HG02938 (cell line): ENCODE measurements at regions not wholly inside any gene's neighbourhood (a gene's known extent, or its start where the extent isn't known, plus 50 kb on each side); places are given as distances from the start of the nearest gene placed in this dataset.

Experiments used
- ATAC-seq: cut with Tn5 transposase; IDR thresholded peaks from one replicate; pipeline ENCODE4 v1.9.1; 2021; ENCODE audit warnings: mild to moderate bottlenecking, moderate library complexity; ENCODE audit not compliant: unreplicated experiment

DNA sequence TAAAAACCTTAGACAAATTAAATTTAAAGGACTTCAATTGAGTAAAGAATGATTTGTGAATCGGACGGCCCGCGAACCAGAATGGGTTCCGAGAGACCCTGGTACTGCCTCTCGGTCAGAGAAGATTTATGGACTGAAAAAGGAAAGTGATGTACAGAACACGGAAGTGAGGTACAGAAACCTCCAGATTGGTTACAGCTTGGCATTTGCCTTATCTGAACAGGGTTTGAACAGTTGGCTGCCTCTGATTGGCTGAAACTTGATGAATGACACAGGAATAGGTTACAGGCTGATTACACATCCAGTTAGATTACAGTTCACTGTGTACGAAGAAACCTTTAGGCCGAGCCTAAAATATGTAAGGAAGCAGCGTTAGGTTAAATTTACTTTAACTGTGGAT lies 156.5 kb upstream of the EGFLAM start:
- ATAC-seq, result no peak

DNA sequence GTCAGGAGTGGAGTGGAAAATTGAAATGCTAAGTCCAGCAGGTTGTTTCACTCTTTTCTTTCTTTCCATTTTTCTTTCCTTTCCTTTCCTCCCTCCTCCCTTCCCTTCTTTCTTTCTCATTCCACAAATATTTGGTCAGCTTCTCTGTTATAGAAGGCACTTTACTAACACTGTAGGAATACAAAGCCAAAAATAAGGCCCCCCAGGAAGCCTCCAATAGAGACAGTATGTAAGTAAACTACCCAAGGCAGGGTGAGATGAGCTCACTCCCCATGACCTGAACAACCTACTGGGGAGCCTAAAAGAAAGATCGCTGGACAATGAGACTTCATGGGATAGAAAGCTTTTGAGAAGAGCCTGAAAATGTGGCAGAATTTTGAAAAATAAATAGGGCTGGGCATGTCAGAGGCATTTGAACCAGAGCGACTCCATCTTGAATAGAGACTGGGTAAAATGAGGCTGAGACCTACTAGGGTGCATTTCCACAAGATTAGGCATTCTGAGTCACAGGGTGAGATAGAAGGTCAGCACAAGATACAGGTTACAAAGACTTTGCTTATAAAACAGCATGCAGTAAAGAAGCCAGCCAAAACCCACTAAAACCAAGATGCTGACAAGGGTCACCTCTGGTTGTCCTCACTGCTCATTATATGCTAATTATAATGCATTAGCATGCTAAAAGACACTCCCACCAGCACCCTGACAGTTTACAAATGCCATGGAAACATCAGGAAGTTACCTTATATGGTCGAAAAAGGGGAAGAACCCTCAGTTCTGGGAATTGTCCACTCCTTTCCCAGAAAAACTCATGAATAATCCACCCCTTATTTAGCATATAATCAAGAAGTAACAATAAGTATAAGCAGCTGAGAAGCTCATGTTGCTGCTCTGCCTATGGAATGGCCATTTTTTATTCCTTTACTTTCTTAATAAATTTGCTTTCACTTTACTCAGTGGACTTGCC lies 158.9 kb upstream of the EGFLAM start:
- ATAC-seq, result no peak

DNA sequence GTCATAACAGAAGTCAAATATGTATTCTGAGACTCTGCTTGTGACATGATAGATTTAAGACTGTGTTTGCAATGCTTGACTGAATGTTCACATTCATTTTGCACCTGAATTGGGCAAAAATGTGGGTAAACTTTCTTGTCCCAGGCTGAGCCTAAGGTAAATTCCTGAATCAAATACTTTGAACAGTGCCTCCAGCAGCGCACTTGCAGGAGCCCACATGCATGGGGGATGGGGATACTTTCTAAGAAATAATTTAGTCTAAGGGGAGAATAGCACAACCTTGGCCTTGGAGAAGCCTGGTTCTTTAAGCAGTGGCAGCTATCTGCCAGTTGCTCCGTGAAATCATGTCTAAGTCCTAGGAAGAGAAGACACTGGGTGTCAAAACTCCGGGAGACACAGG lies 163.5 kb upstream of the EGFLAM start:
- ATAC-seq, result no peak

DNA sequence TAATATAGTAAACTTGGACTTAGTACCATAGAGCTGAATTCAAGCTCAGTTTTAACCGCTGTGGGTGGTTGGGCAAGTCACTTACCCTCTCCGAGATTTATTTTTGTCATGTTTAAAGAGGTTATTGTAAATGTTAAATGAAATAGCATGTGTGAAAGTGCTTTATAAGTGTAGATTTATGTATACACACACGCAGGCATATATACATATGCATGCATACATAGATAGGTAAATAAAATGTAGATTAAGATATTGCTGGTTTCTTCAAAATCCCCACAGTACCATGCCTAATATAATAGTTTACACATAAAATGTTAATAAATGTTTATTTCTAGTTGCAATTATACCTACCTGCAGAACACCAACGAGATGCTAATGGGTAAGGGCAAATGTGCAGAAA lies 164.5 kb upstream of the EGFLAM start:
- no peak for ATAC-seq

DNA sequence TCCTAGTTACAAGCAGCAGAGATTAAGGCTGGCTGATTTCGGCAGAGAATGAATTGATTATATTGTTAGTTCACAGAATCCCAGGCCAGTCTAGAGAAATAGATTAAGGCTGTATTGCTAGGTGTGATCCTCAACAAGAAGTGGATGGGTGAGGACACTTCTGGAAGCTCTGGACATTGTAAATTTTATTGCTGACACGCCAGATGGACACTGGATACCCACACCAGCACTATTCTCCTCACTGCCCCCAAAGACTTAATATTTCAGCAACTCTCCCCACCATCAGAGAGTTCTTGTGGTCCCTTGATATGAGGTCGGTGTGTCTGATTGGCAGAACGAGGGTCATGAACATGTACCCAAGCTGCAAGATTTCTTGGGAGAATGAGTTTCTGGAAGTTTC lies 171.6 kb upstream of the EGFLAM start:
- no peak for ATAC-seq

DNA sequence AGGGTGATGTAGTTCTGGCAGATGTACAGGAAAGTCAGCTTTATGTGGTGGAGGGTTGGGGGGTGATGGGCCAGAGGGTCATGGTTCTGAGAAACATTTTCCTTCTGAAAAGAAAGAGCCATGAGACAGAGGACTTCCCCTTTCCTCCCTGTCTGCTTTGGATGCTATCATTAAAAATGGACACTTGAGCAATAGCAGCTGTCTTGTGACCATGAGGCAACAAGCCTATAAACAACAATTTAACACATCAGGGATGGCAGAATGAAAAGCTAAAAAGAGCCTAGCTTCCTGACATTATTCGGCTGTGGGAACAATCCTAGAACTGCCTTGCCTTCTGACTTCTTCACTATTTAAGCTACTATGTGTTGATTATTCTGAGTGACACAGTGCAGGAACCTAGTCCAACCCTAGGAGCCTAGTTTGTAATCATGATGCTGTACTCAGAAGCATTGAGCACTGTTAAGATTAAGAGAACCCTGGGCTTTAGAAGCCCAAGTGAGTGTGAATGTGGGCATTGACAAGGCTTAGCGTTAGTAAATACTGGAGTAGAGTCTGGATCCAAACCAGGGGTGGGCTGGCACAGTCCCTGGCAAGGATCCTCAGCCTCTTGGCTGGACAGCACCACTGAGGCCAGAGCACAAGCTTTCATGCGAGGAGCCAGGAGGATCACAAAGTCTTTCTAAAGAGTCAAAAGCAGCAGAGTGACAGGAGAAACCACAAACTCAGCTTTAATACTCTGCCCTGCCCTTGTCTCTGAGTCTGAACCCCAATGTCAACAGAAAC lies 178.5 kb upstream of the EGFLAM start:
- ATAC-seq, result no peak

DNA sequence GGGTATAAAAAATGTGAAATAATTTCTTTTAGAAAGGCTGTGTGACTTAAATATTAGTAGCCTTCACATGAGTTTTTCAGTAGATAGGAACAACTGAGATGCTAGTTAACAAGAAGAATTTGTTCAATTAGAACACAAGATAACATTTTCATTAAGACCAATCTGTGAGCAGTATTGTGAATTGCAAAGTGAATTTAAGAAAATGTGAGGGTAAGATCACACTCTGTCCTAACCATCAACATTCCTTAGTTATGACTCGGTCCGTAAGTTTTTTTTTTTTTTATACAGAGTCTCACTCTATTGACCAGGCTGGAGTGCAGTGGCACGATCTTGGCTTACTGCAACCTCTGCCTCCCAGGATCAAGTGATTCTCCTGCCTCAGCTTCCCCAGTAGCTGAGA lies 180.2 kb upstream of the EGFLAM start:
- ATAC-seq, result no peak

DNA sequence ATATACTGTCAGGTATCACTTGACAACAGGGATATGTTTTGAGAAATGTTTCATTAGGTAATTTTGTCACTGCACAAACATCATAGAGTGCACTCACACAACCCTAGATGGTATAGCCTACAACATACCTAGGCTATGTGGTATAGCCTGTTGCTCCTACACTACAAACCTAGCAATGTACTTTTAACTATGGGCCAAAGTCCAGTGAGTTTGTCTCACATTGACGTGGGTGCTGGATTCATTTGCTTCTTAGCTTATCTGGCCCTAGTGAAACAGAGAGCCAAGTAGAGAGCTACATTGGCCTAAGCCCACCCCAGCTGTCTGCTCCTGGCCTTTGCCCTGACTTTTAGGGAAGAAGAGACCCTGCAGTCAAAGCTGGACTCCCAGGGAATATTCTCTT lies 180.7 kb upstream of the EGFLAM start:
- no peak for ATAC-seq

DNA sequence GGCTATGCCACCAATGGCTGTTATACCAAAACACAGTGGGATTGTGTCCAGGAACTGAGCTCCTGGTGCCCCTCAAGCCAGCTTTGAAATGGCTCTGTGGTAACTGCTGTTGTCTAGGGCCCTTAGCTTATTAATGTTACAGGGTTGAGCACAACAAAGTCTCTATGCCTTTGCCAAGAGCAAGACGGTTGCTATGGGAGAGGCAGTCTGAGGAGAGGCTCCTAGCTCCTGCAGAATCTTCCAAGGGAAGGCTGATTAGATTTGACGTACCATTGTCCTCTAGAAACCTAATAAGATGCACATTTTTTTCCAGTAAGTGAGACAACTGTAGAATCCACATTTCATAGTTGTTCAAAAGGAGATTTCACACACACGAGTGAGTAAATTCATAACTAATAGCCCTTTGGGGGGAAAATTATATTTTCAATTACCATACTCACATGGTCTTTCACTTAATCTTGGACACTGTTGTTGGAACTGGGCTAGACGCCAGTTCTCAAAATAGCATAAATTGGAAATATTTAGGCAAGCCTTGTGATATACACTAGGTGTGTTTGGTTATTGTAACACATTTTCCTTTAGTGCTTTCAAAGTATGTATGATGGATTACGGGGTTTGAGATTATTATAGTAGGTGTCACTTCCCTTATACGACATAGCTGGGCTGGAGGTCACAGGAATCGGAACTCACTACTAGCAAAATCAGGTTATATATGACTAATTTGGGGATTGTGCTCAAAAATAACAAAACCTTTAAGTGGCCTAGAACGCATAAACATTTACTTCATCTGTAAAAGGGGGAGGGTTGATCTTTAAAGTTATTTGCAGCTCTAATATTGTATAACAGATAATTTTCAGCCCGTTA lies 186.3 kb upstream of the EGFLAM start:
- no peak for ATAC-seq

DNA sequence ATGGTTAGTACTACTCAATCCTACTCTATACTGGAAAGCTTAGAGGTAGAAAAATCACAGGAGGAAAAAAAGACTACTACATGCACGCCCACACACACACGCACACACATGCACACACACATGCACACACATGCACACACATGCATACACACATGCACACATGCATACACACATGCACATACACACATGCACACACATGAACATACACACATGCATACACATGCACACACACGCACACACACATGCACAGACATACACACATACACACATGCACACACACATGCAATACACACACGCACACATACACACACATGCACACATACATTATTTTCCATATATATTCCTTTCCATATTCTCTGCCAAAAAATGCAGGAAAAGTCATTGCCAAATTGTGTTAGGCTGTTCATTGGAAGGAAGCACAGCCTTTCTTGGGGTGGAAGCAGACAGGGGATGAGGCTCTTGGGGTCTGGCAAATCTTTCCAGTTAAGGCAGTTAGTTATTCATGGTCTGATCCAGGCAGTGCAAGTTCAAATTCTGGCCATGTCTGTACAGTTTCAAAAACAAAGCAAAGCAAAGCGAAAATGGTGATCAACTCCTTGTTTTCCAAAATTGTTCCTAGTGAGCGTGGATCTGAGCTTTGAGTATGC lies 187.9 kb upstream of the EGFLAM start:
- ATAC-seq, result no peak

DNA sequence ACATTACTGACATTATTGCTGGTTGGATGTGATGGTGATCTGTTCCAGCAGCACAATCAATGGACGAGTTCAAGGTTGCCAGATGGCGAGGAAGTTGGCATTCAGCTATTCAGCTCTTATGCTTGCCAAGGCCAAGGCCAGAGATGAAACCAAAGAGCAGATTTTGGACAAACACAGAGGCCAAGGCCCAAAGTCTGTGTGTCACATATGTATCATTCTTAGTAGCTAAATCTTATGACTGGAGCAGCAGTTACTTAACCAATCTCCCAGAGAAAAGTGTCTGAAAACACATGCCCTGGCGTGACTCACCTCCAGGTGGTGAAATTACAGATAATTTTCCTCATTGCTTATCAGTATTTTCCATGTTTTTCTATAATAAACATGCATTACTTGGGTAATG lies 189.0 kb upstream of the EGFLAM start:
- ATAC-seq, result no peak

DNA sequence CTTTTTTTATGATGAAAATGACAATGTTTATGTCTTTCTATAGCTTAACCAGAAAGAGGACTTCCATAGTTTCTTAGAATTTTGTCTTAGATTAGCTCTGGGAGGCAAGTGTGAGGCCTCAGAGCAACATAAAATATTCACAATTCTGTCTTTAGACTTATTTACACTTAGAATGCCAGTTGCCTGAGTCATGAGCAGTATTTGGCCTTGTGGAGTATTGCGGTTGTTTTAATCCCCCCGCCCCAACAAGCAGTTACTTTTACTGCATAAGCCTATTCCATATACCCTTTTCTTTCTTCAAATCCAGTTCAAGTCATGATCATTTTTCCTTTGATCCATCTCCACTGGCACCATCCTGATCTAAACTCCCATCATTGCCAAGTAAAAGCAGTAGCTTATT lies 198.0 kb upstream of the EGFLAM start:
- ATAC-seq, result no peak

DNA sequence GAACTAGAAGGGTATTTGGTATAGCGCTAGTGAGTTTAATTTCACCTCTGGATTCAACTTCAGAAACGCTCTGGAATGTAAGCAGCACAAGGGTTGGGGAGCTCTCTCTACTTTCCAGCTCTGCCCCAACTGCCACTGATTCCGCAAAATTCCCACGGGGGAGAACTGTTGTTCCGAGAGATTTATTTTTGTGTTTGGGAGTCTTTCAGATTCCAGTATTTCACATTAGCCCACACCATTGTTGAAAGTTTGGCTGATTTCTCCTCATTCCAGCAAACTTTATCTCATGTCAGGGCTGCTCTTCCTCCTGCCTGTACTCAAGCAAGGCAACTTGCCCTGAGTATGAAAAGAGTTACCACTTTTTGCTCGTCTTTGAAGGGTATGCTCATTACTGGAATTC lies 198.5 kb upstream of the EGFLAM start:
- ATAC-seq, result no peak

DNA sequence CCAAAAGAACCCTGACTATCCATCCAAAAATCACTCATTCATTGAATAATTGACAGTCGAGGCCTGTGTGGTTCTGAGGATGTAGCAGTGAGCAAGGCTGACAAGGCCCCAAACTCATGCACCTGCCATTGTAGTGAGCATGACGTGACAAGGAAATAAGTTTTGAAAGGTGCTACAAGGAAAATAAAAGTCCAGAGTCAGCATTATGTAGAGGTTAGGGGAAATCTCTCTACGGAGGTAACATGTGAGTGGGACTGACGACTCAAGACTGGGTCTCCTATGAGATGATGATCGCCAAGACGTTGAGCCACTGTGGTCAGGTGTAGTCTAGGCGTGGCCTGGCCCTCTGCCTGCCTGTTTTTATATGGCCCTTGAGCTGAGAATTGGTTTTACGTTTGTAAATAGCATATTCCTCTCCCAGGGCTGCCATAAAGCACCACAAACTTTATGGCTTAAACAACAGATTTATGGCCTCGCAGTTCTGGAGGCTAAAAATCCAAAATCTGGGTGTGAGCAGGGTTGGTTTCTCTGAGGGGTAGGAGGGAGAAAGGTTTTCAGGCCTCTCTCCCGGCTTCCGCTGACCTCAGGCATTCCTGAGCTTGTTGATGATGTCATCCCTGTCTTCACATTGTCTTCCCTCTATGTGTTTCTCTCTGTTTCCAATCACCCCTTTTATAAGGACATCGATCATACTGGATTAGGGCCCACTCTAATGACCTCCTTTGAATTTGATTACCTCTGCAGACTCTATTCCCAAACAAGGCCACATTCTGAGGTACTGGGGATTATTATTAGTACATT lies 206.4 kb upstream of the EGFLAM start:
- no peak for ATAC-seq

DNA sequence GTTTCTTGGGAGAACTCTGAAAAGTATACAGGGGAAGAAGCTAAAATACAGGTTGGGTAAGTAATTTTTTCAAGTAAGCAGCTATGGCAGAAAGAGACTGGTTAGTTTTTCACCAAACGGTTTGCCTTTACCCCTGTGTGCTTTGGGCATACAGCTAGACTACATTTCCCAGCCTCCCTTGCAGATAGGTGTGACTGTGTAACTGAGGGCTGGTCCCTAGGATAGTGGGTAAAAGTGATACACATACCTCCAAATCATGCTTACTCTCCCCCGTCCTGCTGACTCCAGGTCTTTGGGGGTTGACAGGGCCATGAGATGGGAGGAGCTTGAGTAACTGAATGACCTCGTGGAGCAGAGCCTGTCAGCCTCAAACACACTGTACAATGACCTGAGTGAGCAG lies 208.6 kb upstream of the GDNF start:
- no peak for ATAC-seq

DNA sequence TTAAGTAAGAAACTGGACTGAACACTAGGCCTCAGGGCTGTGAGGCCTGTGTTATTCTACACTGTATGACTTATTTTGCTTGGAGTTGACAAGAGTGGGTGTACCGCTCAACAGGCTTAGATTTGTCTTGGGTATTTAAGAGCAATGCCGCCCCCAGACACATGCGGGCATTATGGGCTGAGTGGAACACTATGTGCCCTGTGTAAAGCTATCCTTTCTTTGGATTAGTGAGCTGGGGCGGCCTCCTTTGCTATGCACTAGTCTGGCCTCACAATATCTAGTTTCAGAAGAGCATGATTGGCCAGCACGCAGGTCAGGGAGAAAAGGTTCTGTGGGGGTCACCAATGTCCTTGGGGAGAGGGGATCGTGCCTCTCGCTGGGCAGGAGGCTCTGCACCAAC lies 206.3 kb upstream of the GDNF start:
- no peak for ATAC-seq

DNA sequence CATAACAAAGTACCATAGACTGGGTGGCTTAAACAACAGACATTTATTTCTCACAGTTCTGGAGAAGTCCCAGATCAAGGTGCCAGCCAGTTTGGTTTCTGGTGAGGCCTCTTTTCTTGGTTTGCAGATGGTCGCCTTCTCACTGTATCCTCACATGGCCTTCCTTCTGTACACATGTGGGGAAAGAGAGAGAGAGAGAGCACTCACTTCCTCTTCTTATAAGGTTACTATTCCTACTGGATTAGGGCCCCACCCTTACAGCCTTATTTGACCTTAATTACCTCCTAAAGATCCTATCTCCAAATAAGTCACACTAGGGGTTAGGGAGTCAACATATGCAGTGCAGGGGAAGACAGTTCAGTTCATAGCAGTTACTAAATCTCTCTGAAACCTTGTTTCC lies 205.6 kb upstream of the GDNF start:
- no peak for ATAC-seq

DNA sequence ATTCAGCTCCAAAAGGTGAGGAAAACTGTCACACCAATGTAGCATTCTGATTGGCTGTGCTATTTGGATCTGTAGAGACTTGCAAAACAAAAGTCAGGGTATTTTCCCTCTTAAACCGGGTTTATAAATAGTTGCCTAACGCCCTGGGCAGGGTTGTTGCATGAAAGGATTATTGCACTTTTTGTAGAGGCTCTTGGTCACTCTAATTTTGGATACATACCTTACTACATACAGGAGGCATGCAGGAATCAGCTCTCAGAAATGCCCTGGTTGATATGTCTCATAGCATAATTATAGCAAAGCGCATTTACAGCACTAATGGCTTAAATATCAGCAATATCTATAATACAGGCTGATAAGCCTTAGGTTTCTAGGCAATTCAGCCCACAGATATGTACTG lies 200.0 kb upstream of the GDNF start:
- ATAC-seq, result no peak

DNA sequence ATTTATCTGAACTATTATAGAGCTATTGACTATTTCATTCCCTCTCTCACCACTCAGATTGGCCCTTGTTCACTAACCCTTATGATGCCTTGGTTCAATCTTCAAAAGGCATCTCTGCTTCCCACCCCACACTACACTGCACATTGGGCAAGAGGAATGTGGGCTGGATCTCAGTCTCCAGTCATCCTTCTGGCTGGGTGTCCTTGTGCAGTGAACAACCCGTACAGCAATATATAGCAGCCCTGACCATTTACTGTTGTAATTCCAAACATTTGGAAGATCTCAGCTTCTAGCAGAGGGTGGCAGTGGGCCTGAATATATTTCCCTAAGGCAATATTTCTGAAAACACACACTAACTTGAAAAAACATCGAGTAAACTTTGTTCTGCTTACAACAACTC lies 199.2 kb upstream of the GDNF start:
- ATAC-seq, result no peak

DNA sequence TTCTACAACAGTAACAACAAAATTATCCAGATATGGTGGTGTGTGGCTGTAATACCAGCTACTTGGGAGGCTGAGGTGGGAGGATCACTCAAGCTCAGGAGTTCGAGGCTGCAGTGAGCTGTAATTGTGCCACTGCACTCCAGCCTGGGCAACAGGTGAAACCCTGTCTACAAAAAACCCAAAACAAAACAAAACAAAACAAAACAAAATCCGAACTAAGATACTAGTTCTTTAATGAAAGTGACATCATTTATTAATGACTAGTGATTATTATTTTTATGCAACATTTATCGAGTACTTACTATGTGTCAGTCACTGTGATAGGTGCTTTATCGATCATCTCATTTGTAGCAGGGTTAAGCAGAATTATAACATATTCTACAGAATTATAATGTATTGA lies 196.9 kb upstream of the GDNF start:
- no peak for ATAC-seq
